ENCODE measurements at regions not wholly inside any gene's neighbourhood (a gene's known extent, or its start where the extent isn't known, plus 50 kb on each side); places are given as distances from the start of the nearest gene placed in this dataset.

GRCh38 chr3:144257381-144257780 lies 285.8 kb downstream of the DIPK2A start:
- TF ChIP-seq CTCF (IDR thresholded peaks at IDR 0.05; ENCODE audit: low read depth, low read length, missing input control) (no peak), RAD21 (IDR thresholded peaks at IDR 0.05) (no peak), YY1 (IDR thresholded peaks at IDR 0.05) (no peak), SP1 (IDR thresholded peaks at IDR 0.05) (no peak), REST (IDR thresholded peaks at IDR 0.05) (no peak), TAF1 (conservative IDR thresholded peaks at IDR 0.05) (no peak), FOXA1 (IDR thresholded peaks at IDR 0.05) (no peak)
